HepG2 (cell line): ENCODE measurements at regions not wholly inside any gene's neighbourhood (a gene's known extent, or its start where the extent isn't known, plus 50 kb on each side); places are given as distances from the start of the nearest gene placed in this dataset.

Source experiments
- ATAC-seq: fragments of 200-7000 bp; cut with Tn5 transposase; 3 replicates; pipeline ENCODE4 v1.9.1; 2020; ENCODE audit warnings: mild to moderate bottlenecking, moderate library complexity
- BruUV-seq: library from RNA; stranded (reverse); fragments of 400-500 nt; replicated peaks from 2 replicates; lab custom pipeline; 2021; lab: Mats Ljungman, UMichigan
- CTCF ChIA-PET: fragments of 300-600 bp; formaldehyde crosslinking; extraction: SDS; loops from one replicate; lab custom pipeline; 2021; ENCODE audit warnings: low total read pairs, inconsistent platforms, low intra/inter-chr PET ratio; lab: Yijun Ruan, JAX
- POLR2A ChIA-PET: fragments of 350-600 bp; sonication (Branson Sonifier 250); formaldehyde crosslinking; loops from one replicate; lab custom pipeline; 2020; ENCODE audit warnings: antibody characterized with exemption, inconsistent platforms; lab: Yijun Ruan, JAX
- DNase-seq: peaks from one replicate; pipeline ENCODE4 v3.0.0-alpha.2; 2015; ENCODE audit warnings: low spot score
- FAIRE-seq: peaks from 3 replicates; lab custom pipeline; 2011; peaks lifted over from hg19 to GRCh38; lab: Jason Lieb, UNC
- H2AFZ ChIP-seq: one replicate; pipeline ENCODE4 v1.6.1; 2011; ENCODE audit warnings: low read length, inconsistent platforms
- H3K27ac ChIP-seq: fragments of 300-600 bp; 3 replicates; pipeline ENCODE4 v1.8.0; 2011; ENCODE audit warnings: mixed run types, mild to moderate bottlenecking, mixed read lengths, low read length, inconsistent platforms; ENCODE audit not compliant: insufficient read depth; ENCODE audit errors: extremely low read length
- H3K27me3 ChIP-seq, 2 experiments: fragments of 200-600 bp in 1 of 2; 2 replicates in 1 of 2; 3 replicates in 1 of 2; pipeline versions ENCODE4 v1.6.0 to v1.8.0; 2011; ENCODE audit warnings: low read length in 2 of 2, mild to moderate bottlenecking in 2 of 2, moderate library complexity in 2 of 2, inconsistent platforms in 1 of 2; ENCODE audit not compliant: insufficient read depth in 2 of 2, control insufficient read depth in 1 of 2
- H3K36me3 ChIP-seq, 2 experiments: fragments of 200-600 bp in 1 of 2; replicated peaks in 1 of 2; 2 replicates in 1 of 2; 3 replicates in 1 of 2; pipeline versions ENCODE4 v1.5.1 to v1.8.0; 2011; ENCODE audit warnings: low read length in 2 of 2, inconsistent platforms in 1 of 2; ENCODE audit not compliant: insufficient read depth in 2 of 2, control insufficient read depth in 1 of 2
- H3K4me1 ChIP-seq: 2 replicates; pipeline ENCODE4 v1.5.1; 2012; ENCODE audit warnings: low read length, inconsistent platforms; ENCODE audit not compliant: insufficient read depth
- H3K4me2 ChIP-seq: 2 replicates; pipeline ENCODE4 v1.6.0; 2011; ENCODE audit warnings: low read depth, low read length, inconsistent platforms
- H3K4me3 ChIP-seq, 3 experiments: fragments of 200-600 bp in 1 of 3; sonication (generic), shearing (Covaris generic) in 1 of 3; replicated peaks in 1 of 3; 2 replicates each; pipeline ENCODE4 v1.5.1; 2011 to 2016; ENCODE audit warnings: low read length in 3 of 3, inconsistent platforms in 2 of 3, low read depth in 2 of 3, mild to moderate bottlenecking in 2 of 3, control low read depth in 1 of 3, mixed read lengths in 1 of 3; ENCODE audit not compliant: insufficient read depth in 1 of 3
- H3K79me2 ChIP-seq: one replicate; pipeline ENCODE4 v1.6.1; 2011; ENCODE audit warnings: low read length, inconsistent platforms; ENCODE audit not compliant: insufficient read depth
- H3K9ac ChIP-seq: 2 replicates; pipeline ENCODE4 v1.6.0; 2011; ENCODE audit warnings: mild to moderate bottlenecking, low read depth, low read length, inconsistent platforms; ENCODE audit not compliant: insufficient read depth
- H3K9me3 ChIP-seq: 2 replicates; pipeline ENCODE4 v1.5.1; 2012; ENCODE audit warnings: mild to moderate bottlenecking, low read length
- H4K20me1 ChIP-seq: 2 replicates; pipeline ENCODE4 v1.6.0; 2011; ENCODE audit warnings: inconsistent platforms, mild to moderate bottlenecking, low read length, moderate library complexity; ENCODE audit not compliant: insufficient read depth
- ARNT2 ChIP-seq: sonication (generic); formaldehyde crosslinking; IDR thresholded peaks from 2 replicates; pipeline ENCODE4 v1.8.0; 2022; ENCODE audit warnings: mild to moderate bottlenecking, low read depth, missing genetic modification reagents, moderate library complexity
- DNMT1 ChIP-seq: sonication (generic); formaldehyde crosslinking; IDR thresholded peaks from 2 replicates; pipeline ENCODE4 v1.5.1; 2020; ENCODE audit warnings: mild to moderate bottlenecking, missing genetic modification reagents
- MAFK ChIP-seq, 2 experiments: IDR thresholded peaks in 1 of 2; conservative IDR thresholded peaks in 1 of 2; 2 replicates each; pipeline ENCODE4 v1.6.1; 2011; ENCODE audit warnings: improper control_type of control experiment in 2 of 2, low read length in 2 of 2
- MEF2D ChIP-seq: sonication (generic); formaldehyde crosslinking; IDR thresholded peaks from 2 replicates; pipeline ENCODE4 v1.5.1; 2020; ENCODE audit warnings: mild to moderate bottlenecking, missing genetic modification reagents
- NR3C1 ChIP-seq: sonication (generic); formaldehyde crosslinking; IDR thresholded peaks from 2 replicates; pipeline ENCODE4 v1.4.0; 2020; ENCODE audit warnings: missing genetic modification reagents
- RAD51 ChIP-seq: fragments of 450-650 bp; IDR thresholded peaks from 2 replicates; pipeline ENCODE4 v1.6.1; 2016; ENCODE audit warnings: borderline replicate concordance
- RXRB ChIP-seq: IDR thresholded peaks from 2 replicates; pipeline ENCODE4 v1.6.1; 2016; ENCODE audit warnings: borderline replicate concordance, missing genetic modification reagents, missing compliant biosample characterization
- ZEB1 ChIP-seq: IDR thresholded peaks from 2 replicates; pipeline ENCODE4 v1.6.1; 2012; ENCODE audit warnings: mild to moderate bottlenecking, low read depth, inconsistent platforms; ENCODE audit not compliant: insufficient replicate concordance
- ZMYM4 ChIP-seq: sonication (generic); formaldehyde crosslinking; IDR thresholded peaks from 2 replicates; pipeline ENCODE4 v1.8.1; 2023; ENCODE audit warnings: mild to moderate bottlenecking, missing genetic modification reagents
- ZNF101 ChIP-seq: sonication (generic); formaldehyde crosslinking; IDR thresholded peaks from 2 replicates; pipeline ENCODE4 v1.4.0; 2020; ENCODE audit warnings: mild to moderate bottlenecking, low read depth, missing genetic modification reagents, borderline replicate concordance
- ZNF230 ChIP-seq: sonication (generic); formaldehyde crosslinking; IDR thresholded peaks from 2 replicates; pipeline ENCODE4 v1.4.0; 2020; ENCODE audit warnings: mild to moderate bottlenecking, missing genetic modification reagents
- ZNF33B ChIP-seq: sonication (generic); formaldehyde crosslinking; IDR thresholded peaks from 2 replicates; pipeline ENCODE4 v1.5.1; 2020; ENCODE audit warnings: mild to moderate bottlenecking, missing genetic modification reagents
- ZNF382 ChIP-seq: sonication (generic); formaldehyde crosslinking; IDR thresholded peaks from 2 replicates; pipeline ENCODE4 v1.5.0; 2020; ENCODE audit warnings: missing genetic modification reagents, mild to moderate bottlenecking, borderline replicate concordance
- ZNF768 ChIP-seq: sonication (generic); formaldehyde crosslinking; IDR thresholded peaks from 2 replicates; pipeline ENCODE4 v1.4.0; 2020; ENCODE audit warnings: missing genetic modification reagents
- WGBS: methylation state at CpG from one replicate; pipeline ENCODE4 v1.1.6; 2017; ENCODE audit warnings: low lambda C conversion rate; 5-methylcytosine and 5-hydroxymethylcytosine counted together
- in situ Hi-C: cut with HindIII; loops from 2 replicates; pipeline ENCODE4 v1.10.0; 2017; ENCODE audit warnings: low pct_unique_long_range_greater_than_20kb; ENCODE audit not compliant: extremely low pct_ligation_motif_present
- intact Hi-C: fragments of 100-400 bp; cut with micrococcal nuclease; formaldehyde crosslinking; loops from one replicate; pipeline ENCODE4 v1.10.0; 2022; ENCODE audit not compliant: unreplicated experiment
- TF ChIP-seq, protein P1 (sequence below): IDR thresholded peaks from 2 replicates; pipeline ENCODE4 v1.6.1; 2016; ENCODE audit warnings: low read depth, control low read depth
- TF ChIP-seq, protein P2 (sequence below): sonication (generic); formaldehyde crosslinking; IDR thresholded peaks from 2 replicates; pipeline ENCODE4 v1.4.0; 2020; ENCODE audit warnings: missing genetic modification reagents, borderline replicate concordance

DNA sequence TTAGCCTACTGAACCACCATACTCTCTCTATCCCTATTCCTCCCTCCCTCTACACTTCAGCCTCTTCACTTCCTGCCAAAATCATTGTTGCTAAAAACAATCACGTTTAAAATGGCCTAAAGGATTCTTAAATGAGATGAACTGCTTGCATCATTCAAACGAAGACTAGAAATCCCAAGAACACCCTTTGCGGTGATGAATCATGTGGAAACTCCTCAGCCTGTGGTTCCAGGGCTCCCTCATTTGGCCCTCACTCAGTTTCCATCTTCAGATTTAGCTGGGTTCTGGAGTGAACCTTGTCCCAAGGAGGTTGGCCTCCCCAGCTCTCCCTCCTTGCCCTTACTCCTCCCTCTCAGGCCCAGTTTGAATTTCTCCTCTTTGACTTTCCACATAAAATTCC lies 125.6 kb upstream of the CDC42EP3 start:
- WGBS = 13% methylated on average over 3 of the region's 3 CpGs

More for the DNA sequence above, 125.6 kb upstream of the CDC42EP3 start:
- no peaks in the 10 kb centered on the region for H4K20me1 ChIP-seq
- no peak overlapping the region for H3K4me3 ChIP-seq
- H3K9me3 ChIP-seq = no peaks in the 10 kb centered on the region
- H3K36me3 ChIP-seq = no peaks in the 10 kb centered on the region
- DNase-seq (no peak), FAIRE-seq (no peak), ATAC-seq (no peak)
- H3K79me2 ChIP-seq = no peaks in the 10 kb centered on the region
- H3K27me3 ChIP-seq = no peaks in the 10 kb centered on the region
- intact Hi-C loops = no loop called here
- no TSS peak for BruUV-seq
- CTCF ChIA-PET = no interaction called here
- TF ChIP-seq RXRB = no peak
- TF ChIP-seq ZMYM4 = no peak
- no peak for TF ChIP-seq RAD51
- no peak for TF ChIP-seq ZNF33B
- TF ChIP-seq, protein P1, sequence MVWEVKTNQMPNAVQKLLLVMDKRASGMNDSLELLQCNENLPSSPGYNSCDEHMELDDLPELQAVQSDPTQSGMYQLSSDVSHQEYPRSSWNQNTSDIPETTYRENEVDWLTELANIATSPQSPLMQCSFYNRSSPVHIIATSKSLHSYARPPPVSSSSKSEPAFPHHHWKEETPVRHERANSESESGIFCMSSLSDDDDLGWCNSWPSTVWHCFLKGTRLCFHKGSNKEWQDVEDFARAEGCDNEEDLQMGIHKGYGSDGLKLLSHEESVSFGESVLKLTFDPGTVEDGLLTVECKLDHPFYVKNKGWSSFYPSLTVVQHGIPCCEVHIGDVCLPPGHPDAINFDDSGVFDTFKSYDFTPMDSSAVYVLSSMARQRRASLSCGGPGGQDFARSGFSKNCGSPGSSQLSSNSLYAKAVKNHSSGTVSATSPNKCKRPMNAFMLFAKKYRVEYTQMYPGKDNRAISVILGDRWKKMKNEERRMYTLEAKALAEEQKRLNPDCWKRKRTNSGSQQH (CRISPR knock-in tag) = no peak
- TF ChIP-seq ZNF768 (CRISPR knock-in tag) = no peak
- TF ChIP-seq ZNF101 (CRISPR knock-in tag) = no peak
- TF ChIP-seq MEF2D (CRISPR knock-in tag) = no peak
- no peak for TF ChIP-seq NR3C1 (CRISPR knock-in tag)
- TF ChIP-seq ZEB1 = no peak
- no peak for TF ChIP-seq ARNT2
- no peak for TF ChIP-seq ZNF230
- TF ChIP-seq ZNF382 (CRISPR knock-in tag) = no peak
- TF ChIP-seq DNMT1 (CRISPR knock-in tag) = no peak
- TF ChIP-seq MAFK (conservative IDR thresholded peaks at IDR 0.05 in 1 of 2, IDR thresholded peaks at IDR 0.05 in 1 of 2; ENCODE audit: low read length in 2 of 2) = no peak
- TF ChIP-seq, protein P2, sequence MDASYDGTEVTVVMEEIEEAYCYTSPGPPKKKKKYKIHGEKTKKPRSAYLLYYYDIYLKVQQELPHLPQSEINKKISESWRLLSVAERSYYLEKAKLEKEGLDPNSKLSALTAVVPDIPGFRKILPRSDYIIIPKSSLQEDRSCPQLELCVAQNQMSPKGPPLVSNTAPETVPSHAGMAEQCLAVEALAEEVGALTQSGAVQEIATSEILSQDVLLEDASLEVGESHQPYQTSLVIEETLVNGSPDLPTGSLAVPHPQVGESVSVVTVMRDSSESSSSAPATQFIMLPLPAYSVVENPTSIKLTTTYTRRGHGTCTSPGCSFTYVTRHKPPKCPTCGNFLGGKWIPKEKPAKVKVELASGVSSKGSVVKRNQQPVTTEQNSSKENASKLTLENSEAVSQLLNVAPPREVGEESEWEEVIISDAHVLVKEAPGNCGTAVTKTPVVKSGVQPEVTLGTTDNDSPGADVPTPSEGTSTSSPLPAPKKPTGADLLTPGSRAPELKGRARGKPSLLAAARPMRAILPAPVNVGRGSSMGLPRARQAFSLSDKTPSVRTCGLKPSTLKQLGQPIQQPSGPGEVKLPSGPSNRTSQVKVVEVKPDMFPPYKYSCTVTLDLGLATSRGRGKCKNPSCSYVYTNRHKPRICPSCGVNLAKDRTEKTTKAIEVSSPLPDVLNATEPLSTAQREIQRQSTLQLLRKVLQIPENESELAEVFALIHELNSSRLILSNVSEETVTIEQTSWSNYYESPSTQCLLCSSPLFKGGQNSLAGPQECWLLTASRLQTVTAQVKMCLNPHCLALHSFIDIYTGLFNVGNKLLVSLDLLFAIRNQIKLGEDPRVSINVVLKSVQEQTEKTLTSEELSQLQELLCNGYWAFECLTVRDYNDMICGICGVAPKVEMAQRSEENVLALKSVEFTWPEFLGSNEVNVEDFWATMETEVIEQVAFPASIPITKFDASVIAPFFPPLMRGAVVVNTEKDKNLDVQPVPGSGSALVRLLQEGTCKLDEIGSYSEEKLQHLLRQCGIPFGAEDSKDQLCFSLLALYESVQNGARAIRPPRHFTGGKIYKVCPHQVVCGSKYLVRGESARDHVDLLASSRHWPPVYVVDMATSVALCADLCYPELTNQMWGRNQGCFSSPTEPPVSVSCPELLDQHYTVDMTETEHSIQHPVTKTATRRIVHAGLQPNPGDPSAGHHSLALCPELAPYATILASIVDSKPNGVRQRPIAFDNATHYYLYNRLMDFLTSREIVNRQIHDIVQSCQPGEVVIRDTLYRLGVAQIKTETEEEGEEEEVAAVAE (CRISPR knock-in tag) = no peak
- no peak overlapping the region for H3K4me2 ChIP-seq
- POLR2A ChIA-PET = no interaction called here
- H3K27ac ChIP-seq = no peak overlapping the region
- in situ Hi-C loops = no loop called here
- H3K9ac ChIP-seq = no peak overlapping the region
- H3K4me1 ChIP-seq = no peaks in the 10 kb centered on the region
- H2AFZ ChIP-seq = no peak overlapping the region
